ENCODE measurements at regions not wholly inside any gene's neighbourhood (a gene's known extent, or its start where the extent isn't known, plus 50 kb on each side); places are given as distances from the start of the nearest gene placed in this dataset.

DNA sequence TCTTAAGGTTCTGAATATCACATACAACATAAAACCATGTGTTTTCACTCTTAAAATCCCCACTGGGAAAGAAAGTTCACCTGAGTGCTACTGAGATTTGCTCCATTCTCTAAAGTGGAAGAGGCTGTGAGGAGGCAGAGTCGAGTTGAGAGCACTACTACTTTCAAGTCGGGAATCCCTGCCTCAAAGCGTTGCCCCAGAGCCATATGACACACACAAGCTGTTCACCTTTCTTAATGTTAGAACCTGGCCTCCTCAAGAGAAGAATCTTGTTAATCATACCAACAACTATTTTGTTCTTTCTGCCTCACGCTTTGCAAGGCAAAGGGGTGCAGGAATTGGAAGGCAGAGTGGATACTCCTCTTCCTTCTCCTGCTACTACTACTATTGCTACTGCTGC is 149.7 kb upstream of the DAAM1 start:
- TF ChIP-seq, protein P1, sequence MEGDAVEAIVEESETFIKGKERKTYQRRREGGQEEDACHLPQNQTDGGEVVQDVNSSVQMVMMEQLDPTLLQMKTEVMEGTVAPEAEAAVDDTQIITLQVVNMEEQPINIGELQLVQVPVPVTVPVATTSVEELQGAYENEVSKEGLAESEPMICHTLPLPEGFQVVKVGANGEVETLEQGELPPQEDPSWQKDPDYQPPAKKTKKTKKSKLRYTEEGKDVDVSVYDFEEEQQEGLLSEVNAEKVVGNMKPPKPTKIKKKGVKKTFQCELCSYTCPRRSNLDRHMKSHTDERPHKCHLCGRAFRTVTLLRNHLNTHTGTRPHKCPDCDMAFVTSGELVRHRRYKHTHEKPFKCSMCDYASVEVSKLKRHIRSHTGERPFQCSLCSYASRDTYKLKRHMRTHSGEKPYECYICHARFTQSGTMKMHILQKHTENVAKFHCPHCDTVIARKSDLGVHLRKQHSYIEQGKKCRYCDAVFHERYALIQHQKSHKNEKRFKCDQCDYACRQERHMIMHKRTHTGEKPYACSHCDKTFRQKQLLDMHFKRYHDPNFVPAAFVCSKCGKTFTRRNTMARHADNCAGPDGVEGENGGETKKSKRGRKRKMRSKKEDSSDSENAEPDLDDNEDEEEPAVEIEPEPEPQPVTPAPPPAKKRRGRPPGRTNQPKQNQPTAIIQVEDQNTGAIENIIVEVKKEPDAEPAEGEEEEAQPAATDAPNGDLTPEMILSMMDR (IDR thresholded peaks at IDR 0.05) = no peak
- TF ChIP-seq POLR2A (IDR thresholded peaks at IDR 0.05) = no peak
- no peak for TF ChIP-seq POLR2AphosphoS5 (IDR thresholded peaks at IDR 0.05)
